Thoracic aorta (tissue), 2 donors: ENCODE measurements at regions not wholly inside any gene's neighbourhood (a gene's known extent, or its start where the extent isn't known, plus 50 kb on each side); places are given as distances from the start of the nearest gene placed in this dataset.
"Not testable (repeated sequence)": the region's sequence is repeated elsewhere in the genome, so short reads cannot be mapped to it uniquely, and the experiment has no call there.

Experiments used
- ATAC-seq: fragments of 150-250 bp; one replicate; pipeline ENCODE4 v1.8.0; 2017; ENCODE audit warnings: low read depth; ENCODE audit not compliant: insufficient number of reproducible peaks, low FRiP score
- DNase-seq: peaks from one replicate; pipeline ENCODE4 v3.0.0-alpha.2; 2020; ENCODE audit warnings: low spot score
- H3K27ac ChIP-seq, 2 donors: fragments of 200-600 bp; sonication (generic); 1 replicate in 1 of 2; 2 replicates in 1 of 2; pipeline ENCODE4 v1.5.1; 2016; ENCODE audit warnings: mild to moderate bottlenecking in 2 of 2, moderate library complexity in 2 of 2
- H3K27me3 ChIP-seq: fragments of 200-600 bp; sonication (generic); replicated peaks from 2 replicates; pipeline ENCODE4 v1.6.0; 2016; ENCODE audit warnings: mild to moderate bottlenecking; ENCODE audit not compliant: insufficient read depth
- H3K36me3 ChIP-seq: fragments of 200-600 bp; sonication (generic); one replicate; pipeline ENCODE4 v1.5.1; 2016
- H3K4me1 ChIP-seq, 2 donors: fragments of 200-600 bp; sonication (generic); 1 replicate in 1 of 2; 2 replicates in 1 of 2; pipeline versions ENCODE4 v1.5.1 to v1.6.0; 2016; ENCODE audit warnings: low read depth in 2 of 2, mild to moderate bottlenecking in 1 of 2; ENCODE audit not compliant: control insufficient read depth in 1 of 2
- H3K4me3 ChIP-seq: fragments of 200-600 bp; sonication (generic); 2 replicates; pipeline ENCODE4 v1.5.1; 2016; ENCODE audit warnings: mild to moderate bottlenecking
- H3K9me3 ChIP-seq: fragments of 200-600 bp; sonication (generic); 2 replicates; pipeline ENCODE4 v1.5.1; 2016
- CTCF ChIP-seq: fragments of 200-600 bp; sonication (generic); IDR thresholded peaks from one replicate; pipeline ENCODE4 v1.5.1; 2019; ENCODE audit warnings: antibody characterized with exemption

- H3K9me3 ChIP-seq: no peaks in the 10 kb centered on the region
- ATAC-seq (no peak), DNase-seq (no peak)
- H3K27me3 ChIP-seq: no peaks in the 10 kb centered on the region
- H3K4me1 ChIP-seq: no peaks in the 10 kb centered on the region
- H3K27ac ChIP-seq: no peak overlapping the region
- H3K4me3 ChIP-seq: no peak overlapping the region
- no peak for TF ChIP-seq CTCF
- no peaks in the 10 kb centered on the region for H3K36me3 ChIP-seq
Measured at GRCh38 chr9:75242426-75242825, 154.1 kb downstream of the OSTF1 start.

- ATAC-seq (no peak), DNase-seq (no peak)
- Histone ChIP-seq H3K27ac (no peak overlapping the region), H3K36me3 (no peaks in the 10 kb centered on the region), H3K27me3 (no peaks in the 10 kb centered on the region), H3K9me3 (peaks cover 8% of the 10 kb centered on the region), H3K4me3 (no peak overlapping the region), H3K4me1 (no peaks in the 10 kb centered on the region)
- TF ChIP-seq CTCF: no peak
Measured at GRCh38 chr9:75246949-75247348, 158.6 kb downstream of the OSTF1 start.

GRCh38 chr9:75265525-75265972, 177.2 kb downstream of the OSTF1 start:
- no peaks in the 10 kb centered on the region for H3K9me3 ChIP-seq
- H3K27me3 ChIP-seq: no peaks in the 10 kb centered on the region
- no peak overlapping the region for H3K27ac ChIP-seq
- H3K4me1 ChIP-seq: peaks cover 0 to 18% of the 10 kb centered on the region in 2 donors
- no peak for ATAC-seq
- no peak overlapping the region for H3K4me3 ChIP-seq
- peak; percentile 89 for TF ChIP-seq CTCF
- no peaks in the 10 kb centered on the region for H3K36me3 ChIP-seq
- DNase-seq: no peak

- Histone ChIP-seq H3K36me3 (no peaks in the 10 kb centered on the region), H3K9me3 (no peaks in the 10 kb centered on the region), H3K27me3 (no peaks in the 10 kb centered on the region), H3K4me1 (peaks cover 0 to 18% of the 10 kb centered on the region in 2 donors), H3K4me3 (no peak overlapping the region), H3K27ac (no peak overlapping the region)
- no peak for DNase-seq
- no peak for TF ChIP-seq CTCF
- no peak for ATAC-seq
Measured at GRCh38 chr9:75269197-75269596, 180.9 kb downstream of the OSTF1 start.

- not testable (repeated sequence) for ATAC-seq, H3K36me3 ChIP-seq
Measured at GRCh38 chr9:75273055-75273454, 184.7 kb downstream of the OSTF1 start.

GRCh38 chr9:75274781-75275180, 186.5 kb downstream of the OSTF1 start:
- TF ChIP-seq CTCF: no peak
- Histone ChIP-seq H3K27ac (no peak overlapping the region), H3K4me3 (no peak overlapping the region), H3K9me3 (no peaks in the 10 kb centered on the region), H3K4me1 (no peaks in the 10 kb centered on the region), H3K36me3 (no peaks in the 10 kb centered on the region), H3K27me3 (no peaks in the 10 kb centered on the region)
- DNase-seq (no peak), ATAC-seq (no peak)

More at GRCh38 chr9:75273055-75273454, 184.7 kb downstream of the OSTF1 start:
- DNase-seq, H3K27me3 ChIP-seq, H3K9me3 ChIP-seq, H3K27ac ChIP-seq, H3K4me1 ChIP-seq, H3K4me3 ChIP-seq: not testable (repeated sequence)
